Pancreas (tissue), 10 donors: ENCODE measurements at regions not wholly inside any gene's neighbourhood (a gene's known extent, or its start where the extent isn't known, plus 50 kb on each side); places are given as distances from the start of the nearest gene placed in this dataset.

Source experiments
- ATAC-seq, 4 donors: fragments of 200-7000 bp; cut with Tn5 transposase; one replicate each; pipeline versions ENCODE4 v1.8.0 to v1.9.1; 2020; ENCODE audit warnings: mild to moderate bottlenecking in 4 of 4, moderate library complexity in 4 of 4
- DNase-seq, 6 donors: peaks; one replicate each; pipeline ENCODE4 v3.0.0-alpha.2; 2020
- FAIRE-seq: peaks from 2 replicates; lab custom pipeline; 2012; peaks lifted over from hg19 to GRCh38; lab: Jason Lieb, UNC
- H3K27ac ChIP-seq, 4 donors: fragments of 200-600 bp; sonication (generic); 1 replicate in 3 of 4; 2 replicates in 1 of 4; pipeline versions ENCODE4 v1.5.0 to v1.8.0; 2020
- H3K27me3 ChIP-seq, 4 donors: fragments of 200-600 bp; one replicate each; pipeline ENCODE4 v1.8.0; 2021
- H3K36me3 ChIP-seq, 3 donors: fragments of 200-600 bp; sonication (generic) in 1 of 3; one replicate each; pipeline versions ENCODE4 v1.5.0 to v1.8.0; 2020 to 2021
- H3K4me1 ChIP-seq, 3 donors: fragments of 200-600 bp; one replicate each; pipeline ENCODE4 v1.8.0; 2021
- H3K4me3 ChIP-seq, 4 donors: fragments of 200-600 bp; sonication (generic) in 2 of 4; one replicate each; pipeline versions ENCODE4 v1.5.0 to v1.8.0; 2020 to 2021
- H3K9me3 ChIP-seq, 4 donors: fragments of 200-600 bp; one replicate each; pipeline ENCODE4 v1.8.0; 2021
- WGBS, 2 donors: extraction: QIAGEN DNeasy Blood & Tissue Kit; methylation state at CpG; one replicate each; pipeline ENCODE4 v1.1.7; 2013; 5-methylcytosine and 5-hydroxymethylcytosine counted together
- intact Hi-C, 3 donors: fragments of 100-400 bp; cut with DNase I; formaldehyde crosslinking; loops; one replicate each; pipeline versions ENCODE4 v1.11.1 to v1.14.2; 2022
- TF ChIP-seq, protein P1 (sequence below), 4 donors: fragments of 200-600 bp; sonication (generic) in 3 of 4; IDR thresholded peaks; one replicate each; pipeline versions ENCODE4 v1.5.0 to v1.8.0; 2021; ENCODE audit warnings: antibody characterized with exemption in 4 of 4
- donor health status: healthy with polysubstance abuse.
- donor health status: DM: no; HTN: no; CAD: no; lungs with moderate emphysema.
- donor health status: DM: no; HTN: no; CAD: no.
- donor health status: control.
- donor health status: control.
- donor health status: Bipolar disorder and iron deficiency.
- donor health status: DM: yes; HTN: yes; CAD: no.
- donor health status: DM: no; HTN: no; CAD: no.
- donor health status: DM: no; HTN: no; CAD: no.
- donor health status: DM: yes; HTN: yes; CAD: no.

GRCh38 chr4:14218641-14219040, 591.1 kb upstream of the BOD1L1 start:
- no peak overlapping the region for H3K4me3 ChIP-seq
- no peaks in the 10 kb centered on the region for H3K36me3 ChIP-seq
- FAIRE-seq = no peak
- H3K9me3 ChIP-seq = no peaks in the 10 kb centered on the region
- H3K27me3 ChIP-seq = no peaks in the 10 kb centered on the region
- TF ChIP-seq, protein P1, sequence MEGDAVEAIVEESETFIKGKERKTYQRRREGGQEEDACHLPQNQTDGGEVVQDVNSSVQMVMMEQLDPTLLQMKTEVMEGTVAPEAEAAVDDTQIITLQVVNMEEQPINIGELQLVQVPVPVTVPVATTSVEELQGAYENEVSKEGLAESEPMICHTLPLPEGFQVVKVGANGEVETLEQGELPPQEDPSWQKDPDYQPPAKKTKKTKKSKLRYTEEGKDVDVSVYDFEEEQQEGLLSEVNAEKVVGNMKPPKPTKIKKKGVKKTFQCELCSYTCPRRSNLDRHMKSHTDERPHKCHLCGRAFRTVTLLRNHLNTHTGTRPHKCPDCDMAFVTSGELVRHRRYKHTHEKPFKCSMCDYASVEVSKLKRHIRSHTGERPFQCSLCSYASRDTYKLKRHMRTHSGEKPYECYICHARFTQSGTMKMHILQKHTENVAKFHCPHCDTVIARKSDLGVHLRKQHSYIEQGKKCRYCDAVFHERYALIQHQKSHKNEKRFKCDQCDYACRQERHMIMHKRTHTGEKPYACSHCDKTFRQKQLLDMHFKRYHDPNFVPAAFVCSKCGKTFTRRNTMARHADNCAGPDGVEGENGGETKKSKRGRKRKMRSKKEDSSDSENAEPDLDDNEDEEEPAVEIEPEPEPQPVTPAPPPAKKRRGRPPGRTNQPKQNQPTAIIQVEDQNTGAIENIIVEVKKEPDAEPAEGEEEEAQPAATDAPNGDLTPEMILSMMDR (IDR thresholded peaks at IDR 0.05) = no peak
- intact Hi-C loops = no loop called here
- WGBS, 2 donors = 48 to 50% methylated on average over 4 of the region's 4 CpGs
- peak in 3 of 4 donors; percentile 49 to 76 (median 72) for ATAC-seq
- DNase-seq = peak in 2 of 6 donors; percentile 5 to 18
- no peak overlapping the region for H3K27ac ChIP-seq
- H3K4me1 ChIP-seq = no peaks in the 10 kb centered on the region

DNA sequence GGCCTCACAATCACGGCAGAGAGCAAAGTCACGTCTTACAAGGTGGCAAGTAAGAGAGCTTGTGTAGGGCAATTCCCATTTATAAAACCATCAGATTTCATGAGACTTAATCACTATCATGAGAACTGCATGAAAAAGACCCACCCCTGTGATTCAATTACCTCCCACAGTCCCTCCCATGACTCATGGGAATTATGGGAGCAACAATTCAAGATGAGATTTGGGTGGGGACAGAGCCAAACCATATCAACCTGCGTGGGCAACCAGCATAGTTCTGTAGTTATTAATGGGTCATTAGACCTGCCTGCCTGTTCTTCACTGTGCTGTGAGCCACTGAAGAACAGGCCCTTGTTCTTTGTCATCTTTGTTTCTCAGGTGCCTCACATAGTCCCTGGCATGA, 593.7 kb upstream of the BOD1L1 start:
- no peak for DNase-seq
- Histone ChIP-seq H3K27me3 (no peaks in the 10 kb centered on the region), H3K27ac (no peak overlapping the region), H3K9me3 (no peaks in the 10 kb centered on the region), H3K36me3 (no peaks in the 10 kb centered on the region), H3K4me3 (no peak overlapping the region), H3K4me1 (no peaks in the 10 kb centered on the region)
- TF ChIP-seq, protein P1 (IDR thresholded peaks at IDR 0.05) = no peak
- intact Hi-C loops = no loop called here
- ATAC-seq = no peak
- WGBS, 2 donors = 72 to 81% methylated on average over 3 of the region's 3 CpGs
- FAIRE-seq = no peak

DNA sequence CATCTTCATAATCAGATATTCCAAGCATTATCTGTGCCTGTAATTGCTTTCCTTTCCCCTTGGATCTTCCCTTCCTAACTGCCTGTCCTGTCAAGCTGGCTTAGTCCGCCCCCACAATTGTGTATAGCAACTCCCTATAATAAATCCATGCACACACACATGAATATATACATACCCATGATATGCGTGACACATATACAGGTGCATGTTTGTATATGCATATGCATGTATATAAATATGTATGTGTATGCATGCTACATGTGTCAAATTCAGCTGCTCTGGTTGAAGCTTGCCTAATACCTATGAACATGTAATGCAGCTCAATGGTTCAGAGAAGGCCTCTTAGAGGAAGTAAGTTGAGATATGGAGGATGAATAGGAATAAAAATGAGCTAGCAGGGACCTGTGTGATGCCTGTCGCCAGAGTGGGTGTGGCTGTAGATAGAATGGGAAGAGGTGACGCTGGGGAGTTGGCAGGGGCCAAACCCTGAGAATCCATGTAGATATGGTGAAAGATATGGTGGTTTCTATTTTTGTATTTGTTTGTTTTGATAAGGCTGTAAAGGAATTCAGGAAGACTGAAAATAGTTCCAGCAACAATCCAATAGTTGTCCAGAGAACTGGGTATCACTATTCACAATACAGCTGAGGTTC, 595.0 kb upstream of the BOD1L1 start:
- WGBS, 2 donors = 57 to 60% methylated on average over 4 of the region's 4 CpGs
- DNase-seq (no peak), FAIRE-seq (no peak), ATAC-seq (peak in 1 of 4 donors; percentile 56)
- H3K27me3 ChIP-seq = no peaks in the 10 kb centered on the region
- H3K4me3 ChIP-seq = no peak overlapping the region
- H3K36me3 ChIP-seq = no peaks in the 10 kb centered on the region
- TF ChIP-seq, protein P1 (IDR thresholded peaks at IDR 0.05) = no peak
- H3K4me1 ChIP-seq = no peaks in the 10 kb centered on the region
- H3K9me3 ChIP-seq = no peaks in the 10 kb centered on the region
- H3K27ac ChIP-seq = no peak overlapping the region
- intact Hi-C loops = no loop called here

DNA sequence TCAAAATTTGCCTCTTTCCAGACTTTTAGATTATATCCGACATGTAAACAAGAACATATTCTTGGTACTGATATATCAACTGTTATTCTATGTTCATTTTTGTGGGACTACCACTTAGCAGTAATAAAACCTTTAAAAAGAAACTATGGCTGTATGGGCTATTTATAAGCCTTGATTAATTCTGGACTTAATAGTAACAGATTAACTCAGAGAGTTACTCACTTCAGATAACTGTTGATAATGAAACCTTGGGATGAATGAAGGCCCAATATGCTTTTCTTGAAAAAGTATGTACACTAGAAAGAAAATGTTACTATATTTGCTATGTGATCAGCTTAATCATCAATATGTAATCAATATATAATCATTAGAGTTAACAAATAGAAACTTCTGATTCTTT, 595.9 kb upstream of the BOD1L1 start:
- H3K4me3 ChIP-seq = no peak overlapping the region
- FAIRE-seq (no peak), ATAC-seq (peak in 1 of 4 donors; percentile 60), DNase-seq (no peak)
- TF ChIP-seq, protein P1 (IDR thresholded peaks at IDR 0.05) = no peak
- H3K27me3 ChIP-seq = no peaks in the 10 kb centered on the region
- WGBS, 2 donors = 81 to 82% methylated on average over 1 of the region's 1 CpG
- no peak overlapping the region for H3K27ac ChIP-seq
- H3K36me3 ChIP-seq = no peaks in the 10 kb centered on the region
- intact Hi-C loops = no loop called here
- H3K9me3 ChIP-seq = no peaks in the 10 kb centered on the region
- no peaks in the 10 kb centered on the region for H3K4me1 ChIP-seq

DNA sequence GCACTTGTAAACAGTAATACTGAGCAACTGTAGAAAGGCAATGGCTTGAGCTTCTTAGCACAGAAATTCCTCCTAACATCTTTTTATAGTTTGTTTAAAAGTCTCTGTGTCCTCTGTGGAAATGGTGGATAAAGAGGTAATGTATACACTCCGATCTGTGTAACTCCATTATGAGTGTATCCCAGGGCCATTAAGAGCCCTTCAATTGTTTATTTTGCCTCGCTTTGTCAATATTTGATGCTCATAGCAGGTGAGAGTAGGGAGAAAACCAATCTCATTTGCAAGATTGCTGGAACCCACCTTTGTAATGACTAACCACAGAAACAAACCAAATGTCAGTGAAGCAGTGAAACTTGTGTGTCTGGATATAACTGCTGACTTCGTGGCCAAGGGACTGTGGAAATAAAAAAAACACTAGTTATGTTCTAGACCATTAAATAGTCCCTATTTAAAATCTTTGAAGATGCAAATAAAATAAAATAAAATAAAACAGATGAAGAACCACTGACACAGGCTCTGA, 598.2 kb upstream of the BOD1L1 start:
- DNase-seq (no peak), FAIRE-seq (no peak), ATAC-seq (peak in 2 of 4 donors; percentile 68 to 88)
- Histone ChIP-seq H3K9me3 (no peaks in the 10 kb centered on the region), H3K27me3 (no peaks in the 10 kb centered on the region), H3K27ac (no peak overlapping the region), H3K36me3 (no peaks in the 10 kb centered on the region), H3K4me1 (no peaks in the 10 kb centered on the region), H3K4me3 (no peak overlapping the region)
- WGBS, 2 donors = 75 to 76% methylated on average over 3 of the region's 3 CpGs
- TF ChIP-seq, protein P1 (IDR thresholded peaks at IDR 0.05) = no peak
- intact Hi-C loops = no loop called here
